ENCODE measurements at regions not wholly inside any gene's neighbourhood (a gene's known extent, or its start where the extent isn't known, plus 50 kb on each side); places are given as distances from the start of the nearest gene placed in this dataset.

DNA sequence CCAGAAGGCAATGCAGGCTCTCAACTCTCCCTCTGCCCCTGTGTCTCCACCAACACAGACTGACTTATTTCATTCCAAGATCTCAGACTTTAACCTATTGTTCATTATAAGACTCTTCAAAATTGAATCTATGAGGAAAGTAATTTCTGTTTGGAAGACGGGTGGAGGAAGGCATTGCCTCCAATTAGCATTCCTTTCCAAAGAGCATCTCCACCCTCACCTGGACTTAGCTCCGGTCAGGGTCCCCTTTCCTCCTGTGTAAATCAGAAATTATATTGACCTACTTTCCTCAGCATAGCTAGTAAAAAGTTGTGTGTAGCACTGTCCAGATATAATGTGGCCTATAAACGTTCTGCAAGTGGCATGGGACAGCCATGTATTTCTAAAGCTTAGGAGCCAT, 230.4 kb upstream of the ACVR2A start:
- Histone ChIP-seq H3K9me3 (ENCODE audit: low read length) (no peaks in the 10 kb centered on the region), H3K9me2 (replicated peaks; ENCODE audit: low read length) (no peaks in the 10 kb centered on the region), H3K79me2 (ENCODE audit: low read length) (no peaks in the 10 kb centered on the region), H3K4me2 (ENCODE audit: low read length) (no peak overlapping the region), H4K20me1 (ENCODE audit: low read length) (no peaks in the 10 kb centered on the region), H3K4me1 (ENCODE audit: insufficient read depth, low read length) (no peaks in the 10 kb centered on the region), H3K36me3 (ENCODE audit: low read depth, low read length) (no peaks in the 10 kb centered on the region), H3F3A (ENCODE audit: low read length, unreplicated experiment) (no peaks in the 10 kb centered on the region), H3K27ac (ENCODE audit: low read length) (no peak overlapping the region), H3K4me3 (ENCODE audit: low read length) (no peak overlapping the region), H3K27me3 (ENCODE audit: low read length) (no peaks in the 10 kb centered on the region), H3K9ac (ENCODE audit: low read length) (no peak overlapping the region), H2AFZ (ENCODE audit: low read length) (no peak overlapping the region)
- no TSS peak for BruUV-seq (replicated peaks)
- DNase-seq (no peak), ATAC-seq (no peak)
- CTCF ChIA-PET: no interaction called here
- TF ChIP-seq EZH2 (IDR thresholded peaks at IDR 0.05; ENCODE audit: low read length, unreplicated experiment) (no peak), EZH2phosphoT487 (IDR thresholded peaks at IDR 0.05; ENCODE audit: borderline replicate concordance, low read length) (no peak)
- TF ChIP-seq, protein P1, sequence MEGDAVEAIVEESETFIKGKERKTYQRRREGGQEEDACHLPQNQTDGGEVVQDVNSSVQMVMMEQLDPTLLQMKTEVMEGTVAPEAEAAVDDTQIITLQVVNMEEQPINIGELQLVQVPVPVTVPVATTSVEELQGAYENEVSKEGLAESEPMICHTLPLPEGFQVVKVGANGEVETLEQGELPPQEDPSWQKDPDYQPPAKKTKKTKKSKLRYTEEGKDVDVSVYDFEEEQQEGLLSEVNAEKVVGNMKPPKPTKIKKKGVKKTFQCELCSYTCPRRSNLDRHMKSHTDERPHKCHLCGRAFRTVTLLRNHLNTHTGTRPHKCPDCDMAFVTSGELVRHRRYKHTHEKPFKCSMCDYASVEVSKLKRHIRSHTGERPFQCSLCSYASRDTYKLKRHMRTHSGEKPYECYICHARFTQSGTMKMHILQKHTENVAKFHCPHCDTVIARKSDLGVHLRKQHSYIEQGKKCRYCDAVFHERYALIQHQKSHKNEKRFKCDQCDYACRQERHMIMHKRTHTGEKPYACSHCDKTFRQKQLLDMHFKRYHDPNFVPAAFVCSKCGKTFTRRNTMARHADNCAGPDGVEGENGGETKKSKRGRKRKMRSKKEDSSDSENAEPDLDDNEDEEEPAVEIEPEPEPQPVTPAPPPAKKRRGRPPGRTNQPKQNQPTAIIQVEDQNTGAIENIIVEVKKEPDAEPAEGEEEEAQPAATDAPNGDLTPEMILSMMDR (conservative IDR thresholded peaks at IDR 0.05; ENCODE audit: low read depth, low read length): no peak
- POLR2A ChIA-PET (ENCODE audit: unreplicated experiment): no interaction called here
- intact Hi-C loops (cut with micrococcal nuclease): no loop called here

DNA sequence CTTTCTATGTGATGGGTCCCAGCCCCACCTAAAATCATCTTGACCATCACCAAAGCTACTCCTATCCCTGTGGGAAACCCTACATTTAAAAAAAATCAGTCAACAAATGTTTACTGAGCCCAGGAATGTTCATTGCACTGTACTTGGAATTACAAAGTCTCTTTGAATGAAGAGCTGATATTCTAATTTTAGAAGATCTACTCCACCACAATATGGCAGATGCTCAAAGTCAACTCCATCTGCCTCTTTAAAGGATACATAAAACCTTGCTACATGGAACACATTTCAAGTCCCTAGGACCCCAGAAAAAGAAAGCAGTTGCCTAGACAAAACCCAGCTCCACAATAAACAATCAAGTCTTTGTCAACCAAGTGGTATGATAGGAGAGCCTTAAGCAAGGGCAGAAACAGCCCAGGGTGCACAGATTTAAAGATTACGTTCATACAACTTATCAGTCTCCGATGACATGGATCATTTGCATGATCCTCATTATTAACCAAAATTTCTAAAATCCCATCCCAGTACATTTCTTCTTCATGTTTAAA, 234.3 kb upstream of the ACVR2A start:
- Histone ChIP-seq H3K79me2 (ENCODE audit: low read length) (no peaks in the 10 kb centered on the region), H3K9me2 (replicated peaks; ENCODE audit: low read length) (no peaks in the 10 kb centered on the region), H3F3A (ENCODE audit: low read length, unreplicated experiment) (no peaks in the 10 kb centered on the region), H3K4me1 (ENCODE audit: insufficient read depth, low read length) (no peaks in the 10 kb centered on the region), H4K20me1 (ENCODE audit: low read length) (no peaks in the 10 kb centered on the region), H3K9ac (ENCODE audit: low read length) (no peak overlapping the region), H3K9me3 (ENCODE audit: low read length) (no peaks in the 10 kb centered on the region), H3K4me3 (ENCODE audit: low read length) (no peak overlapping the region), H3K4me2 (ENCODE audit: low read length) (no peak overlapping the region), H3K27ac (ENCODE audit: low read length) (no peak overlapping the region), H3K27me3 (ENCODE audit: low read length) (no peaks in the 10 kb centered on the region), H3K36me3 (ENCODE audit: low read depth, low read length) (no peaks in the 10 kb centered on the region), H2AFZ (ENCODE audit: low read length) (no peak overlapping the region)
- intact Hi-C loops (cut with micrococcal nuclease): no loop called here
- ATAC-seq (no peak), DNase-seq (no peak)
- ChIA-PET CTCF (interaction anchor here (0.6 kb wide), 1 partner anchor 102 kb away, joined by 3 read pairs; no protein-coding TSS in a partner anchor), POLR2A (ENCODE audit: unreplicated experiment) (no interaction called here)
- TF ChIP-seq EZH2phosphoT487 (IDR thresholded peaks at IDR 0.05; ENCODE audit: borderline replicate concordance, low read length): no peak
- no peak for TF ChIP-seq EZH2 (IDR thresholded peaks at IDR 0.05; ENCODE audit: low read length, unreplicated experiment)
- TF ChIP-seq, protein P1 (conservative IDR thresholded peaks at IDR 0.05; ENCODE audit: low read depth, low read length): no peak
- BruUV-seq (replicated peaks): no TSS peak

- intact Hi-C loops (cut with micrococcal nuclease): no loop called here
- ChIA-PET CTCF (no interaction called here), POLR2A (ENCODE audit: unreplicated experiment) (no interaction called here)
- DNase-seq (no peak), ATAC-seq (no peak)
- H3K9me3 ChIP-seq (ENCODE audit: low read length): no peaks in the 10 kb centered on the region
- TF ChIP-seq EZH2 (IDR thresholded peaks at IDR 0.05; ENCODE audit: low read length, unreplicated experiment) (no peak), EZH2phosphoT487 (IDR thresholded peaks at IDR 0.05; ENCODE audit: borderline replicate concordance, low read length) (no peak)
- TF ChIP-seq, protein P1 (conservative IDR thresholded peaks at IDR 0.05; ENCODE audit: low read depth, low read length): no peak
- H3K27me3 ChIP-seq (ENCODE audit: low read length): no peaks in the 10 kb centered on the region
- H3K4me3 ChIP-seq (ENCODE audit: low read length): no peak overlapping the region
- no peaks in the 10 kb centered on the region for H3K36me3 ChIP-seq (ENCODE audit: low read depth, low read length)
- no peak overlapping the region for H3K27ac ChIP-seq (ENCODE audit: low read length)
- peak overlapping the region; percentile 43 for H2AFZ ChIP-seq (ENCODE audit: low read length)
- H3K4me2 ChIP-seq (ENCODE audit: low read length): no peak overlapping the region
- no peaks in the 10 kb centered on the region for H3K79me2 ChIP-seq (ENCODE audit: low read length)
- no TSS peak for BruUV-seq (replicated peaks)
- H4K20me1 ChIP-seq (ENCODE audit: low read length): no peaks in the 10 kb centered on the region
- no peak overlapping the region for H3K9ac ChIP-seq (ENCODE audit: low read length)
- no peaks in the 10 kb centered on the region for H3K9me2 ChIP-seq (replicated peaks; ENCODE audit: low read length)
- H3F3A ChIP-seq (ENCODE audit: low read length, unreplicated experiment): no peaks in the 10 kb centered on the region
- H3K4me1 ChIP-seq (ENCODE audit: insufficient read depth, low read length): no peaks in the 10 kb centered on the region
Measured at GRCh38 chr2:147609301-147609700, 235.5 kb upstream of the ACVR2A start.

Data from PC-3 (cell line).